Lung (tissue), 11 donors: ENCODE measurements at regions not wholly inside any gene's neighbourhood (a gene's known extent, or its start where the extent isn't known, plus 50 kb on each side); places are given as distances from the start of the nearest gene placed in this dataset.

Source experiments
- ATAC-seq: fragments of 200-7000 bp; cut with Tn5 transposase; one replicate; pipeline ENCODE4 v1.9.1; 2020; ENCODE audit warnings: moderate number of reproducible peaks; ENCODE audit not compliant: insufficient read depth, low FRiP score
- DNase-seq, 3 donors: peaks; one replicate each; pipeline ENCODE4 v3.0.0-alpha.2; 2013 to 2017
- H3K27ac ChIP-seq, 2 donors: one replicate each; pipeline ENCODE4 v1.5.1; 2013; ENCODE audit warnings: mild to moderate bottlenecking in 2 of 2, moderate library complexity in 2 of 2, control low read depth in 1 of 2, inconsistent platforms in 1 of 2, low read depth in 1 of 2, low read length in 1 of 2
- H3K27me3 ChIP-seq, 3 donors: one replicate each; pipeline ENCODE4 v1.5.1; 2013; ENCODE audit warnings: low read length in 2 of 3; ENCODE audit not compliant: control insufficient read depth in 3 of 3, insufficient read depth in 3 of 3
- H3K36me3 ChIP-seq, 4 donors: one replicate each; pipeline ENCODE4 v1.5.1; 2013; ENCODE audit warnings: low read length in 4 of 4, mild to moderate bottlenecking in 1 of 4, moderate library complexity in 1 of 4; ENCODE audit not compliant: control insufficient read depth in 4 of 4, insufficient read depth in 4 of 4
- H3K4me1 ChIP-seq, 5 donors: one replicate each; pipeline ENCODE4 v1.5.1; 2013; ENCODE audit warnings: low read length in 5 of 5, mild to moderate bottlenecking in 2 of 5, moderate library complexity in 1 of 5; ENCODE audit not compliant: control insufficient read depth in 5 of 5, insufficient read depth in 5 of 5
- H3K4me3 ChIP-seq: one replicate; pipeline ENCODE4 v1.5.1; 2013; ENCODE audit warnings: mild to moderate bottlenecking, control low read depth, moderate library complexity
- H3K9ac ChIP-seq, 2 donors: one replicate each; pipeline ENCODE4 v1.5.1; 2013; ENCODE audit warnings: low read length in 2 of 2, control low read depth in 1 of 2; ENCODE audit not compliant: insufficient read depth in 1 of 2
- H3K9me3 ChIP-seq, 4 donors: one replicate each; pipeline ENCODE4 v1.5.1; 2013; ENCODE audit warnings: low read length in 3 of 4, mild to moderate bottlenecking in 1 of 4, moderate library complexity in 1 of 4; ENCODE audit not compliant: control insufficient read depth in 4 of 4, insufficient read depth in 3 of 4
- CTCF ChIP-seq: IDR thresholded peaks from 2 replicates; pipeline ENCODE4 v1.5.1; 2012; ENCODE audit warnings: mild to moderate bottlenecking; ENCODE audit errors: control extremely low read depth, extremely low read depth
- WGBS, 2 donors: extraction: QIAGEN DNeasy Blood & Tissue Kit; methylation state at CpG; one replicate each; pipeline ENCODE4 v1.1.7; 2013; 5-methylcytosine and 5-hydroxymethylcytosine counted together
- donor health status: control.
- donor health status: control.
- donor health status: Bipolar disorder and iron deficiency.
- donor health status: healthy.
- donor health status: DM: yes; HTN: yes; CAD: no.

GRCh38 chr1:54463259-54464030 lies 57.3 kb upstream of the SSBP3 start:
- 71 to 75% methylated on average over 10 of the region's 10 CpGs for WGBS, 2 donors
- H3K9ac ChIP-seq: peak overlapping the region in 1 of 2 donors; percentile 4
- H3K36me3 ChIP-seq: no peaks in the 10 kb centered on the region
- ATAC-seq: no peak
- TF ChIP-seq CTCF: no peak
- H3K9me3 ChIP-seq: no peaks in the 10 kb centered on the region
- H3K27me3 ChIP-seq: no peaks in the 10 kb centered on the region
- H3K27ac ChIP-seq: no peak overlapping the region
- DNase-seq: peak; percentile 49 to 84 (median 80)
- H3K4me1 ChIP-seq: peaks cover 0 to 68% (median 30%) of the 10 kb centered on the region in 5 donors
- H3K4me3 ChIP-seq: no peak overlapping the region

DNA sequence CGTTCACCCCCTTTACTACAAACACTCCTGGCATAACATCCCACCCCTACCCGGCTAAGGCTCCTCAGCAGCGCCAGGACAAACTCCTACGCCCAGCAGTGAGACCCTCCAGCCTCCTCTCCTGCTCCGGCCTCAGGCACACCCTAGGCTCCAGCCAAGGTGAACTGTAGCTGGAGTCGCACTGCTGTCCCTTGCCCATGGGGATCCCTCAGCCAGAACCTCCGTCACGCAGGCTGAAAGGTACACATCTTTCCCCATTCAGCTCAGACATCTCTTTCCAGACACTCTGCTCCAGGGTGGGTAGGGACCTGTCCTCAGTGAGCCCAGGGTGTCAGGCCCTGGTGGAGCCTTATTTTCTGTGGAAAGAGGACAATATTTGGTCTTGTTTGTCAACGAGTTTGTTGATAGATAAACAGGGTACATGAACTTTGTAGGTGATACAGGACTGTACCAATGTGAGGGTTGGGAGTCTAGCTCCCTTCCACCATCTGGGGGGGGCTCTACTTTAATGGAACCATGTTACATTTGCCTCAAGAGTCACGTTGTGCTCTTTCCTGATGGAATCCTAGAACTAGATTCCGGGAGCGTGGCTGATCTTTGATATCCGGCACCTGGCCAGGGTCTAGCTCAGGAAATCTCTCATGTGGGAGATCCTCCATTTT lies 56.5 kb upstream of the SSBP3 start:
- H3K27ac ChIP-seq: no peak overlapping the region
- no peaks in the 10 kb centered on the region for H3K9me3 ChIP-seq
- WGBS, 2 donors: 86 to 87% methylated on average over 13 of the region's 13 CpGs
- peaks cover 0 to 68% (median 30%) of the 10 kb centered on the region in 5 donors for H3K4me1 ChIP-seq
- H3K4me3 ChIP-seq: no peak overlapping the region
- peak overlapping the region in 1 of 2 donors; percentile 4 for H3K9ac ChIP-seq
- no peak for TF ChIP-seq CTCF
- no peaks in the 10 kb centered on the region for H3K27me3 ChIP-seq
- ATAC-seq (no peak), DNase-seq (peak in 1 of 3 donors; percentile 23)
- H3K36me3 ChIP-seq: no peaks in the 10 kb centered on the region

- WGBS, 2 donors: 79 to 83% methylated on average over 16 of the region's 16 CpGs
- Histone ChIP-seq H3K9me3 (no peaks in the 10 kb centered on the region), H3K27me3 (no peaks in the 10 kb centered on the region), H3K9ac (no peak overlapping the region), H3K4me1 (peaks cover 0 to 71% (median 30%) of the 10 kb centered on the region in 5 donors), H3K4me3 (no peak overlapping the region), H3K27ac (no peak overlapping the region), H3K36me3 (no peaks in the 10 kb centered on the region)
- ATAC-seq (no peak), DNase-seq (peak; percentile 56 to 81 (median 63))
- no peak for TF ChIP-seq CTCF
Measured at GRCh38 chr1:54461731-54462596, 55.8 kb upstream of the SSBP3 start.
